K562 (cell line): ENCODE measurements at regions not wholly inside any gene's neighbourhood (a gene's known extent, or its start where the extent isn't known, plus 50 kb on each side); places are given as distances from the start of the nearest gene placed in this dataset.

ENCODE experiments used
- ATAC-seq: fragments of 200-7000 bp; cut with Tn5 transposase; 3 replicates; pipeline ENCODE4 v1.9.1; 2020; ENCODE audit warnings: moderate library complexity
- BruUV-seq: library from RNA; stranded (reverse); fragments of 400-500 nt; replicated peaks from 2 replicates; lab custom pipeline; 2021; lab: Mats Ljungman, UMichigan
- CTCF ChIA-PET: fragments of 300-600 bp; formaldehyde crosslinking; extraction: SDS; loops from one replicate; lab custom pipeline; 2021; ENCODE audit warnings: low intra/inter-chr PET ratio; lab: Yijun Ruan, JAX
- POLR2A ChIA-PET: fragments of 300-600, 350-650 bp; sonication (Branson Sonifier 250); formaldehyde crosslinking; extraction: SDS; loops from one replicate; lab custom pipeline; 2021; ENCODE audit warnings: antibody characterized with exemption, inconsistent platforms; lab: Yijun Ruan, JAX
- DNase-seq, 4 experiments: peaks; one replicate each; pipeline versions ENCODE4 v3.0.0 to v3.0.0-alpha.2; 2011 to 2018; ENCODE audit warnings: low spot score in 3 of 4, mixed read lengths in 3 of 4; ENCODE audit errors: extremely low read depth in 1 of 4
- FAIRE-seq: peaks from 2 replicates; lab custom pipeline; 2011; peaks lifted over from hg19 to GRCh38; lab: Jason Lieb, UNC
- H2AFZ ChIP-seq: 2 replicates; pipeline ENCODE4 v1.6.0; 2011; ENCODE audit warnings: low read depth, low read length, control low read depth, inconsistent platforms
- H3K27ac ChIP-seq: fragments of 200-600 bp; 3 replicates; pipeline ENCODE4 v1.8.0; 2011; ENCODE audit warnings: low read depth, mild to moderate bottlenecking, control low read depth, inconsistent platforms, low read length, moderate library complexity, mixed read lengths; ENCODE audit errors: extremely low read depth
- H3K27me3 ChIP-seq, 2 experiments: fragments of 300-600 bp in 1 of 2; 2 replicates in 1 of 2; 3 replicates in 1 of 2; pipeline versions ENCODE4 v1.6.0 to v1.8.0; 2011; ENCODE audit warnings: inconsistent platforms in 2 of 2, low read length in 2 of 2, mild to moderate bottlenecking in 1 of 2, mixed read lengths in 1 of 2, moderate library complexity in 1 of 2; ENCODE audit not compliant: control insufficient read depth in 2 of 2, insufficient read depth in 2 of 2
- H3K36me3 ChIP-seq: fragments of 300-600 bp; 3 replicates; pipeline ENCODE4 v1.8.0; 2011; ENCODE audit warnings: mild to moderate bottlenecking, low read length, inconsistent platforms; ENCODE audit not compliant: control insufficient read depth, insufficient read depth
- H3K4me1 ChIP-seq, 2 experiments: fragments of 200-600 bp in 1 of 2; replicated peaks in 1 of 2; 2 replicates in 1 of 2; 3 replicates in 1 of 2; pipeline versions ENCODE4 v1.5.1 to v1.8.0; 2011; ENCODE audit warnings: inconsistent platforms in 2 of 2, low read length in 2 of 2, mild to moderate bottlenecking in 1 of 2, mixed read lengths in 1 of 2, moderate library complexity in 1 of 2; ENCODE audit not compliant: control insufficient read depth in 2 of 2, insufficient read depth in 2 of 2
- H3K4me2 ChIP-seq: 2 replicates; pipeline ENCODE4 v1.6.1; 2011; ENCODE audit warnings: low read length, control low read depth, inconsistent platforms, mixed read lengths; ENCODE audit not compliant: insufficient read depth
- H3K4me3 ChIP-seq: fragments of 200-600 bp; sonication (generic), shearing (Covaris generic); 2 replicates; pipeline ENCODE4 v1.5.1; 2016; ENCODE audit warnings: control low read depth, inconsistent platforms
- H3K79me2 ChIP-seq: fragments of 200-600 bp; 3 replicates; pipeline ENCODE4 v1.8.0; 2011; ENCODE audit warnings: low read length, inconsistent platforms; ENCODE audit not compliant: control insufficient read depth, insufficient read depth
- H3K9ac ChIP-seq, 2 experiments: 2 replicates each; pipeline versions ENCODE4 v1.6.0 to v1.6.1; 2011; ENCODE audit warnings: low read depth in 2 of 2, low read length in 2 of 2, control low read depth in 1 of 2, inconsistent platforms in 1 of 2, mild to moderate bottlenecking in 1 of 2, mixed read lengths in 1 of 2; ENCODE audit not compliant: insufficient read depth in 1 of 2
- H3K9me1 ChIP-seq: one replicate; pipeline ENCODE4 v1.6.0; 2011; ENCODE audit warnings: inconsistent platforms, mild to moderate bottlenecking, low read length, moderate library complexity; ENCODE audit not compliant: control insufficient read depth, insufficient read depth
- H3K9me3 ChIP-seq: replicated peaks from 2 replicates; pipeline ENCODE4 v1.5.1; 2011; ENCODE audit warnings: low read depth, low read length, inconsistent platforms; ENCODE audit not compliant: control insufficient read depth, insufficient read depth
- H4K20me1 ChIP-seq: replicated peaks from 2 replicates; pipeline ENCODE4 v1.6.1; 2011; ENCODE audit warnings: low read length, inconsistent platforms, mixed read lengths; ENCODE audit not compliant: control insufficient read depth, insufficient read depth
- BRD4 ChIP-seq: fragments of 200-600 bp; sonication (generic); IDR thresholded peaks from 2 replicates; pipeline ENCODE4 v1.6.1; 2017; ENCODE audit warnings: inconsistent platforms
- CHD1 ChIP-seq: fragments of 200-600 bp; sonication (generic); IDR thresholded peaks from one replicate; pipeline ENCODE4 v1.6.1; 2012; ENCODE audit warnings: mild to moderate bottlenecking, moderate library complexity, low read length, inconsistent platforms
- CREM ChIP-seq: IDR thresholded peaks from 2 replicates; pipeline ENCODE4 v1.6.1; 2014; ENCODE audit warnings: antibody characterized with exemption, low read depth
- FIP1L1 ChIP-seq: fragments of 200-400 bp; formaldehyde crosslinking; IDR thresholded peaks from 2 replicates; pipeline ENCODE4 v1.6.1; 2018; ENCODE audit warnings: mild to moderate bottlenecking, low read depth, low read length; ENCODE audit not compliant: poor library complexity, severe bottlenecking
- KLF1 ChIP-seq: fragments of 450-650 bp; IDR thresholded peaks from 2 replicates; pipeline ENCODE4 v1.6.1; 2016; ENCODE audit warnings: missing genetic modification characterization, missing compliant biosample characterization
- NEUROD1 ChIP-seq: fragments of 150-350 bp; IDR thresholded peaks from 2 replicates; pipeline ENCODE4 v1.6.1; 2014; ENCODE audit warnings: borderline replicate concordance, low read length, low read depth; ENCODE audit not compliant: partially characterized antibody
- SPI1 ChIP-seq: IDR thresholded peaks from 2 replicates; pipeline ENCODE4 v1.6.1; 2011; ENCODE audit warnings: low read depth, low read length, control low read depth, borderline replicate concordance
- ZBTB7A ChIP-seq: IDR thresholded peaks from 2 replicates; pipeline ENCODE4 v1.6.1; 2011; ENCODE audit warnings: low read depth, mild to moderate bottlenecking, low read length, moderate library complexity, borderline replicate concordance; ENCODE audit not compliant: control insufficient read depth
- ZFX ChIP-seq: sonication (generic); formaldehyde crosslinking; IDR thresholded peaks from 2 replicates; pipeline ENCODE4 v1.8.0; 2022; ENCODE audit warnings: mild to moderate bottlenecking, missing genetic modification reagents, moderate library complexity
- ZNF586 ChIP-seq: fragments of 450-650 bp; formaldehyde crosslinking; conservative IDR thresholded peaks from 2 replicates; pipeline ENCODE4 v1.4.0; 2020; ENCODE audit warnings: mild to moderate bottlenecking, moderate library complexity
- WGBS: fragments of 100-300 bp; shearing (Covaris generic); methylation state at CpG from one replicate; pipeline ENCODE4 v1.1.6; 2016; ENCODE audit warnings: low coverage, mixed read lengths; ENCODE audit not compliant: insufficient coverage; ENCODE audit errors: missing lambda C conversion rate; 5-methylcytosine and 5-hydroxymethylcytosine counted together
- in situ Hi-C: fragments of 300-500 bp; cut with MboI; formaldehyde crosslinking; loops from 4 replicates; pipeline ENCODE4 v1.15.0; 2018; ENCODE audit warnings: inconsistent platforms, mixed read lengths
- intact Hi-C: fragments of 100-400 bp; cut with micrococcal nuclease; formaldehyde crosslinking; loops from 2 replicates; pipeline ENCODE4 v1.14.2; 2022
- TF ChIP-seq, protein P1 (sequence below): sonication (generic); formaldehyde crosslinking; IDR thresholded peaks from 2 replicates; pipeline ENCODE4 v1.8.1; 2023; ENCODE audit warnings: mild to moderate bottlenecking, missing genetic modification reagents

GRCh38 chr1:219833214-219833815, 95.0 kb downstream of the SLC30A10 start:
- 8% methylated on average over 3 of the region's 3 CpGs for WGBS
- TF ChIP-seq ZFX (CRISPR knock-in tag) (no peak), ZNF586 (CRISPR knock-in tag) (no peak), FIP1L1 (no peak), SPI1 (peak; percentile 71)
- TF ChIP-seq, all 486 proteins: peak for 1
- Histone ChIP-seq H3K27ac (no peak overlapping the region), H3K9me1 (no peaks in the 10 kb centered on the region), H3K4me2 (no peak overlapping the region), H4K20me1 (no peaks in the 10 kb centered on the region), H3K79me2 (no peaks in the 10 kb centered on the region), H3K9me3 (no peaks in the 10 kb centered on the region), H3K27me3 (peaks cover 11 to 12% of the 10 kb centered on the region in 2 experiments; a peak in 4 of 5 replicates), H2AFZ (no peak overlapping the region), H3K4me3 (no peak overlapping the region), H3K9ac (no peak overlapping the region), H3K4me1 (peaks cover 0 to 1% of the 10 kb centered on the region in 2 experiments; a peak in 3 of 5 replicates), H3K36me3 (no peaks in the 10 kb centered on the region)
- FAIRE-seq (no peak), DNase-seq (no peak), ATAC-seq (no peak)
- POLR2A ChIA-PET, result interaction anchor here (1.6 kb wide), 1 partner anchor 158 kb away, joined by 5 read pairs; no protein-coding TSS in a partner anchor
- in situ Hi-C loops (loop anchor here (10.0 kb wide), 1 partner anchor 941 kb away; no protein-coding TSS in a partner anchor), intact Hi-C loops (loop anchor here (10.0 kb wide), 2 partner anchors 281 to 521 kb away; no protein-coding TSS in a partner anchor)
- no TSS peak for BruUV-seq
- CTCF ChIA-PET, result no interaction called here

GRCh38 chr1:219826290-219826689, 102.1 kb downstream of the SLC30A10 start:
- POLR2A ChIA-PET, result interaction anchor here (0.6 to 0.7 kb wide), 2 partner anchors 153 to 568 kb away, joined by 3 to 4 read pairs; no protein-coding TSS in a partner anchor
- H4K20me1 ChIP-seq, result no peaks in the 10 kb centered on the region

More at GRCh38 chr1:219826290-219826689, 102.1 kb downstream of the SLC30A10 start:
- intact Hi-C loops (no loop called here), in situ Hi-C loops (no loop called here)
- Histone ChIP-seq H3K9me3 (no peaks in the 10 kb centered on the region), H2AFZ (no peak overlapping the region), H3K36me3 (no peaks in the 10 kb centered on the region), H3K4me3 (no peak overlapping the region), H3K27ac (no peak overlapping the region), H3K4me1 (no peaks in the 10 kb centered on the region), H3K4me2 (no peak overlapping the region), H3K9me1 (no peaks in the 10 kb centered on the region), H3K9ac (no peak overlapping the region), H3K79me2 (no peaks in the 10 kb centered on the region), H3K27me3 (peaks cover 2 to 4% of the 10 kb centered on the region in 2 experiments; a peak in 1 of 5 replicates)
- FAIRE-seq (no peak), ATAC-seq (no peak), DNase-seq (no peak)
- BruUV-seq, result no TSS peak
- CTCF ChIA-PET, result no interaction called here
- 0% methylated on average over 1 of the region's 1 CpG for WGBS
- TF ChIP-seq CREM (no peak), CHD1 (no peak), BRD4 (no peak), NEUROD1 (no peak), ZBTB7A (no peak), KLF1 (no peak)
- TF ChIP-seq, protein P1, sequence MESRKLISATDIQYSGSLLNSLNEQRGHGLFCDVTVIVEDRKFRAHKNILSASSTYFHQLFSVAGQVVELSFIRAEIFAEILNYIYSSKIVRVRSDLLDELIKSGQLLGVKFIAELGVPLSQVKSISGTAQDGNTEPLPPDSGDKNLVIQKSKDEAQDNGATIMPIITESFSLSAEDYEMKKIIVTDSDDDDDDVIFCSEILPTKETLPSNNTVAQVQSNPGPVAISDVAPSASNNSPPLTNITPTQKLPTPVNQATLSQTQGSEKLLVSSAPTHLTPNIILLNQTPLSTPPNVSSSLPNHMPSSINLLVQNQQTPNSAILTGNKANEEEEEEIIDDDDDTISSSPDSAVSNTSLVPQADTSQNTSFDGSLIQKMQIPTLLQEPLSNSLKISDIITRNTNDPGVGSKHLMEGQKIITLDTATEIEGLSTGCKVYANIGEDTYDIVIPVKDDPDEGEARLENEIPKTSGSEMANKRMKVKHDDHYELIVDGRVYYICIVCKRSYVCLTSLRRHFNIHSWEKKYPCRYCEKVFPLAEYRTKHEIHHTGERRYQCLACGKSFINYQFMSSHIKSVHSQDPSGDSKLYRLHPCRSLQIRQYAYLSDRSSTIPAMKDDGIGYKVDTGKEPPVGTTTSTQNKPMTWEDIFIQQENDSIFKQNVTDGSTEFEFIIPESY (CRISPR knock-in tag), result no peak
